Stimulated activated CD4-positive, alpha-beta T cell treated with anti-CD3 and anti-CD28 coated beads, Interleukin-1b, Interleukin-23, amount 100 ng/mL, for 48 hours (primary cell): ENCODE measurements at regions not wholly inside any gene's neighbourhood (a gene's known extent, or its start where the extent isn't known, plus 50 kb on each side); places are given as distances from the start of the nearest gene placed in this dataset.

Experiments used
- DNase-seq: peaks from one replicate; pipeline ENCODE4 v3.0.0-alpha.2; 2020

GRCh38 chr15:26372706-26373105, 400.2 kb downstream of the GABRB3 start:
- no peak for DNase-seq

- DNase-seq = no peak
Measured at GRCh38 chr15:26365077-26365476, 407.8 kb downstream of the GABRB3 start.

GRCh38 chr15:26359855-26360254, 413.0 kb downstream of the GABRB3 start:
- DNase-seq = no peak

- DNase-seq = no peak
Measured at GRCh38 chr15:26358708-26359107, 414.2 kb downstream of the GABRB3 start.

GRCh38 chr15:26357653-26358052, 415.2 kb downstream of the GABRB3 start:
- DNase-seq = no peak

GRCh38 chr15:26355472-26356074, 417.3 kb downstream of the GABRB3 start:
- DNase-seq = no peak

GRCh38 chr15:26352909-26353308, 420.0 kb downstream of the GABRB3 start:
- DNase-seq = no peak

- DNase-seq = no peak
Measured at GRCh38 chr15:26352406-26352805, 420.5 kb downstream of the GABRB3 start.

- no peak for DNase-seq
Measured at GRCh38 chr15:26325495-26325894, 447.4 kb downstream of the GABRB3 start.

- no peak for DNase-seq
Measured at GRCh38 chr15:26323566-26323965, 449.3 kb downstream of the GABRB3 start.

- DNase-seq = no peak
Measured at GRCh38 chr15:26318689-26319088, 454.2 kb downstream of the GABRB3 start.

- no peak for DNase-seq
Measured at GRCh38 chr15:26314577-26314976, 451.4 kb upstream of the ATP10A start.

GRCh38 chr15:26311710-26312236, 448.6 kb upstream of the ATP10A start:
- no peak for DNase-seq

GRCh38 chr15:26298659-26299170, 435.6 kb upstream of the ATP10A start:
- DNase-seq = no peak

- DNase-seq = no peak
Measured at GRCh38 chr15:26298010-26298658, 435.0 kb upstream of the ATP10A start.

GRCh38 chr15:26295336-26296085, 432.4 kb upstream of the ATP10A start:
- no peak for DNase-seq

GRCh38 chr15:26294059-26294689, 431.0 kb upstream of the ATP10A start:
- no peak for DNase-seq

- DNase-seq = no peak
Measured at GRCh38 chr15:26287381-26287780, 424.3 kb upstream of the ATP10A start.

GRCh38 chr15:26280281-26280680, 417.2 kb upstream of the ATP10A start:
- DNase-seq = no peak

- no peak for DNase-seq
Measured at GRCh38 chr15:26261966-26262365, 398.8 kb upstream of the ATP10A start.

GRCh38 chr15:26261413-26261812, 398.3 kb upstream of the ATP10A start:
- no peak for DNase-seq

- DNase-seq = peak; percentile 20
Measured at GRCh38 chr15:26260517-26261133, 397.5 kb upstream of the ATP10A start.

- DNase-seq = no peak
Measured at GRCh38 chr15:26259581-26259980, 396.5 kb upstream of the ATP10A start.
